Liver (tissue), 8 donors: ENCODE measurements at regions not wholly inside any gene's neighbourhood (a gene's known extent, or its start where the extent isn't known, plus 50 kb on each side); places are given as distances from the start of the nearest gene placed in this dataset.

ENCODE experiments used
- DNase-seq: peaks from one replicate; pipeline ENCODE4 v3.0.0-alpha.2; 2017; ENCODE audit warnings: low spot score
- H3K27ac ChIP-seq, 2 donors: one replicate each; pipeline ENCODE4 v1.7.0; 2013; ENCODE audit warnings: inconsistent platforms in 2 of 2, low read length in 2 of 2, control low read depth in 1 of 2, low read depth in 1 of 2, mild to moderate bottlenecking in 1 of 2
- H3K27me3 ChIP-seq, 4 donors: one replicate each; pipeline versions ENCODE4 v1.6.1 to v1.7.0; 2013; ENCODE audit warnings: low read length in 3 of 4, inconsistent platforms in 1 of 4, mild to moderate bottlenecking in 1 of 4, moderate library complexity in 1 of 4; ENCODE audit not compliant: control insufficient read depth in 4 of 4, insufficient read depth in 4 of 4
- H3K36me3 ChIP-seq, 4 donors: one replicate each; pipeline versions ENCODE4 v1.6.1 to v1.7.0; 2013; ENCODE audit warnings: low read length in 3 of 4, mild to moderate bottlenecking in 3 of 4, low read depth in 1 of 4, moderate library complexity in 1 of 4; ENCODE audit not compliant: control insufficient read depth in 4 of 4, insufficient read depth in 3 of 4
- H3K4me1 ChIP-seq, 4 donors: one replicate each; pipeline versions ENCODE4 v1.6.1 to v1.7.0; 2013; ENCODE audit warnings: low read length in 3 of 4, mild to moderate bottlenecking in 3 of 4, moderate library complexity in 1 of 4; ENCODE audit not compliant: control insufficient read depth in 4 of 4, insufficient read depth in 4 of 4
- H3K4me3 ChIP-seq, 3 donors: one replicate each; pipeline versions ENCODE4 v1.6.1 to v1.7.0; 2013; ENCODE audit warnings: low read length in 3 of 3, control low read depth in 1 of 3, low read depth in 1 of 3, mild to moderate bottlenecking in 1 of 3
- H3K9ac ChIP-seq, 2 donors: one replicate each; pipeline ENCODE4 v1.7.0; 2013; ENCODE audit warnings: low read length in 2 of 2, mild to moderate bottlenecking in 2 of 2, moderate library complexity in 2 of 2, control low read depth in 1 of 2, low read depth in 1 of 2
- H3K9me3 ChIP-seq, 4 donors: one replicate each; pipeline versions ENCODE4 v1.6.1 to v1.7.0; 2013; ENCODE audit warnings: low read length in 3 of 4; ENCODE audit not compliant: control insufficient read depth in 4 of 4
- EGR1 ChIP-seq, 2 donors: IDR thresholded peaks; 2 replicates each; pipeline ENCODE4 v1.6.1; 2016 to 2018; ENCODE audit warnings: antibody characterized with exemption in 2 of 2, low read depth in 2 of 2
- FOXA1 ChIP-seq: IDR thresholded peaks from 2 replicates; pipeline ENCODE4 v1.6.1; 2016; ENCODE audit warnings: antibody characterized with exemption
- FOXA2 ChIP-seq: IDR thresholded peaks from 2 replicates; pipeline ENCODE4 v1.6.1; 2016; ENCODE audit warnings: antibody characterized with exemption
- GABPA ChIP-seq, 2 donors: IDR thresholded peaks in 1 of 2; conservative IDR thresholded peaks in 1 of 2; 2 replicates each; pipeline ENCODE4 v1.6.1; 2016; ENCODE audit warnings: antibody characterized with exemption in 2 of 2, mild to moderate bottlenecking in 1 of 2, moderate library complexity in 1 of 2
- HNF4A ChIP-seq, 2 donors: conservative IDR thresholded peaks; 2 replicates each; pipeline ENCODE4 v1.6.1; 2016; ENCODE audit warnings: antibody characterized with exemption in 2 of 2, mild to moderate bottlenecking in 2 of 2
- HNF4G ChIP-seq: IDR thresholded peaks from 2 replicates; pipeline ENCODE4 v1.6.1; 2016; ENCODE audit warnings: antibody characterized with exemption
- JUND ChIP-seq, 2 donors: IDR thresholded peaks; 2 replicates each; pipeline ENCODE4 v1.6.1; 2016; ENCODE audit warnings: antibody characterized with exemption in 2 of 2
- MAX ChIP-seq: IDR thresholded peaks from 2 replicates; pipeline ENCODE4 v1.6.1; 2016; ENCODE audit warnings: antibody characterized with exemption
- NR2F2 ChIP-seq: IDR thresholded peaks from 2 replicates; pipeline ENCODE4 v1.6.1; 2016; ENCODE audit warnings: antibody characterized with exemption
- RAD21 ChIP-seq, 2 donors: IDR thresholded peaks; 2 replicates each; pipeline ENCODE4 v1.6.1; 2016; ENCODE audit warnings: antibody characterized with exemption in 2 of 2, mild to moderate bottlenecking in 2 of 2
- RXRA ChIP-seq, 2 donors: IDR thresholded peaks; 2 replicates each; pipeline ENCODE4 v1.6.1; 2017 to 2018; ENCODE audit warnings: antibody characterized with exemption in 2 of 2, mild to moderate bottlenecking in 1 of 2
- SP1 ChIP-seq: IDR thresholded peaks from 2 replicates; pipeline ENCODE4 v1.6.1; 2018; ENCODE audit warnings: antibody characterized with exemption, mild to moderate bottlenecking
- TAF1 ChIP-seq: conservative IDR thresholded peaks from 2 replicates; pipeline ENCODE4 v1.6.1; 2016; ENCODE audit warnings: antibody characterized with exemption, mild to moderate bottlenecking
- YY1 ChIP-seq: IDR thresholded peaks from 2 replicates; pipeline ENCODE4 v1.6.1; 2016; ENCODE audit warnings: antibody characterized with exemption, mild to moderate bottlenecking
- WGBS: extraction: QIAGEN DNeasy Blood & Tissue Kit; methylation state at CpG from one replicate; pipeline ENCODE4 v1.1.7; 2013; 5-methylcytosine and 5-hydroxymethylcytosine counted together
- TF ChIP-seq, protein P1 (sequence below): IDR thresholded peaks from 2 replicates; pipeline ENCODE4 v1.6.1; 2016; ENCODE audit warnings: antibody characterized with exemption
- TF ChIP-seq, protein P2 (sequence below): IDR thresholded peaks from 2 replicates; pipeline ENCODE4 v1.6.1; 2016; ENCODE audit warnings: antibody characterized with exemption, mild to moderate bottlenecking
- TF ChIP-seq, protein P3 (sequence below): fragments of 150-350 bp; IDR thresholded peaks from 2 replicates; pipeline ENCODE4 v1.5.1; 2017; ENCODE audit warnings: improper control_type of control experiment, low read depth, low read length; ENCODE audit not compliant: missing input control
- TF ChIP-seq, protein P4 (sequence below): IDR thresholded peaks from 2 replicates; pipeline ENCODE4 v1.6.1; 2016; ENCODE audit warnings: antibody characterized with exemption
- donor health status: healthy.
- donor health status: healthy.
- donor health status: healthy.
- donor health status: healthy.
- donor health status: healthy.

GRCh38 chr2:147758821-147759220, 86.0 kb upstream of the ACVR2A start:
- DNase-seq, result no peak
- 83% methylated on average over 2 of the region's 2 CpGs for WGBS
- H3K27ac ChIP-seq, result no peak overlapping the region
- no peaks in the 10 kb centered on the region for H3K27me3 ChIP-seq
- H3K9me3 ChIP-seq, result no peaks in the 10 kb centered on the region
- no peak overlapping the region for H3K4me3 ChIP-seq
- no peaks in the 10 kb centered on the region for H3K36me3 ChIP-seq
- no peak for TF ChIP-seq SP1
- no peak for TF ChIP-seq HNF4G
- no peak for TF ChIP-seq EGR1 (IDR thresholded peaks at IDR 0.05; ENCODE audit: low read depth in 2 of 2)
- TF ChIP-seq FOXA2, result no peak
- TF ChIP-seq TAF1, result no peak
- TF ChIP-seq, protein P1, sequence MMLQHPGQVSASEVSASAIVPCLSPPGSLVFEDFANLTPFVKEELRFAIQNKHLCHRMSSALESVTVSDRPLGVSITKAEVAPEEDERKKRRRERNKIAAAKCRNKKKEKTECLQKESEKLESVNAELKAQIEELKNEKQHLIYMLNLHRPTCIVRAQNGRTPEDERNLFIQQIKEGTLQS, result no peak
- no peak for TF ChIP-seq JUND (IDR thresholded peaks at IDR 0.05)
- TF ChIP-seq YY1, result no peak
- no peak for TF ChIP-seq HNF4A (conservative IDR thresholded peaks at IDR 0.05)
- no peak for TF ChIP-seq GABPA (IDR thresholded peaks at IDR 0.05 in 1 of 2, conservative IDR thresholded peaks at IDR 0.05 in 1 of 2)
- TF ChIP-seq RXRA (IDR thresholded peaks at IDR 0.05), result no peak
- no peak for TF ChIP-seq FOXA1
- TF ChIP-seq NR2F2, result no peak
- TF ChIP-seq, protein P2, sequence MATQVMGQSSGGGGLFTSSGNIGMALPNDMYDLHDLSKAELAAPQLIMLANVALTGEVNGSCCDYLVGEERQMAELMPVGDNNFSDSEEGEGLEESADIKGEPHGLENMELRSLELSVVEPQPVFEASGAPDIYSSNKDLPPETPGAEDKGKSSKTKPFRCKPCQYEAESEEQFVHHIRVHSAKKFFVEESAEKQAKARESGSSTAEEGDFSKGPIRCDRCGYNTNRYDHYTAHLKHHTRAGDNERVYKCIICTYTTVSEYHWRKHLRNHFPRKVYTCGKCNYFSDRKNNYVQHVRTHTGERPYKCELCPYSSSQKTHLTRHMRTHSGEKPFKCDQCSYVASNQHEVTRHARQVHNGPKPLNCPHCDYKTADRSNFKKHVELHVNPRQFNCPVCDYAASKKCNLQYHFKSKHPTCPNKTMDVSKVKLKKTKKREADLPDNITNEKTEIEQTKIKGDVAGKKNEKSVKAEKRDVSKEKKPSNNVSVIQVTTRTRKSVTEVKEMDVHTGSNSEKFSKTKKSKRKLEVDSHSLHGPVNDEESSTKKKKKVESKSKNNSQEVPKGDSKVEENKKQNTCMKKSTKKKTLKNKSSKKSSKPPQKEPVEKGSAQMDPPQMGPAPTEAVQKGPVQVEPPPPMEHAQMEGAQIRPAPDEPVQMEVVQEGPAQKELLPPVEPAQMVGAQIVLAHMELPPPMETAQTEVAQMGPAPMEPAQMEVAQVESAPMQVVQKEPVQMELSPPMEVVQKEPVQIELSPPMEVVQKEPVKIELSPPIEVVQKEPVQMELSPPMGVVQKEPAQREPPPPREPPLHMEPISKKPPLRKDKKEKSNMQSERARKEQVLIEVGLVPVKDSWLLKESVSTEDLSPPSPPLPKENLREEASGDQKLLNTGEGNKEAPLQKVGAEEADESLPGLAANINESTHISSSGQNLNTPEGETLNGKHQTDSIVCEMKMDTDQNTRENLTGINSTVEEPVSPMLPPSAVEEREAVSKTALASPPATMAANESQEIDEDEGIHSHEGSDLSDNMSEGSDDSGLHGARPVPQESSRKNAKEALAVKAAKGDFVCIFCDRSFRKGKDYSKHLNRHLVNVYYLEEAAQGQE, result no peak
- no peak for TF ChIP-seq RAD21 (IDR thresholded peaks at IDR 0.05)
- TF ChIP-seq, protein P3, sequence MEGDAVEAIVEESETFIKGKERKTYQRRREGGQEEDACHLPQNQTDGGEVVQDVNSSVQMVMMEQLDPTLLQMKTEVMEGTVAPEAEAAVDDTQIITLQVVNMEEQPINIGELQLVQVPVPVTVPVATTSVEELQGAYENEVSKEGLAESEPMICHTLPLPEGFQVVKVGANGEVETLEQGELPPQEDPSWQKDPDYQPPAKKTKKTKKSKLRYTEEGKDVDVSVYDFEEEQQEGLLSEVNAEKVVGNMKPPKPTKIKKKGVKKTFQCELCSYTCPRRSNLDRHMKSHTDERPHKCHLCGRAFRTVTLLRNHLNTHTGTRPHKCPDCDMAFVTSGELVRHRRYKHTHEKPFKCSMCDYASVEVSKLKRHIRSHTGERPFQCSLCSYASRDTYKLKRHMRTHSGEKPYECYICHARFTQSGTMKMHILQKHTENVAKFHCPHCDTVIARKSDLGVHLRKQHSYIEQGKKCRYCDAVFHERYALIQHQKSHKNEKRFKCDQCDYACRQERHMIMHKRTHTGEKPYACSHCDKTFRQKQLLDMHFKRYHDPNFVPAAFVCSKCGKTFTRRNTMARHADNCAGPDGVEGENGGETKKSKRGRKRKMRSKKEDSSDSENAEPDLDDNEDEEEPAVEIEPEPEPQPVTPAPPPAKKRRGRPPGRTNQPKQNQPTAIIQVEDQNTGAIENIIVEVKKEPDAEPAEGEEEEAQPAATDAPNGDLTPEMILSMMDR, result no peak
- TF ChIP-seq, protein P4, sequence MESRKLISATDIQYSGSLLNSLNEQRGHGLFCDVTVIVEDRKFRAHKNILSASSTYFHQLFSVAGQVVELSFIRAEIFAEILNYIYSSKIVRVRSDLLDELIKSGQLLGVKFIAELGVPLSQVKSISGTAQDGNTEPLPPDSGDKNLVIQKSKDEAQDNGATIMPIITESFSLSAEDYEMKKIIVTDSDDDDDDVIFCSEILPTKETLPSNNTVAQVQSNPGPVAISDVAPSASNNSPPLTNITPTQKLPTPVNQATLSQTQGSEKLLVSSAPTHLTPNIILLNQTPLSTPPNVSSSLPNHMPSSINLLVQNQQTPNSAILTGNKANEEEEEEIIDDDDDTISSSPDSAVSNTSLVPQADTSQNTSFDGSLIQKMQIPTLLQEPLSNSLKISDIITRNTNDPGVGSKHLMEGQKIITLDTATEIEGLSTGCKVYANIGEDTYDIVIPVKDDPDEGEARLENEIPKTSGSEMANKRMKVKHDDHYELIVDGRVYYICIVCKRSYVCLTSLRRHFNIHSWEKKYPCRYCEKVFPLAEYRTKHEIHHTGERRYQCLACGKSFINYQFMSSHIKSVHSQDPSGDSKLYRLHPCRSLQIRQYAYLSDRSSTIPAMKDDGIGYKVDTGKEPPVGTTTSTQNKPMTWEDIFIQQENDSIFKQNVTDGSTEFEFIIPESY, result no peak
- no peak for TF ChIP-seq MAX
- H3K9ac ChIP-seq, result no peak overlapping the region
- no peaks in the 10 kb centered on the region for H3K4me1 ChIP-seq

- Histone ChIP-seq H3K27me3 (no peaks in the 10 kb centered on the region), H3K4me3 (no peak overlapping the region), H3K4me1 (no peaks in the 10 kb centered on the region), H3K36me3 (no peaks in the 10 kb centered on the region), H3K9me3 (no peaks in the 10 kb centered on the region), H3K9ac (no peak overlapping the region), H3K27ac (no peak overlapping the region)
- DNase-seq, result no peak
- WGBS, result 70% methylated on average over 2 of the region's 2 CpGs
- no peak for TF ChIP-seq MAX
- no peak for TF ChIP-seq EGR1 (IDR thresholded peaks at IDR 0.05; ENCODE audit: low read depth in 2 of 2)
- TF ChIP-seq YY1, result no peak
- TF ChIP-seq, protein P2, result no peak
- TF ChIP-seq SP1, result no peak
- no peak for TF ChIP-seq HNF4A (conservative IDR thresholded peaks at IDR 0.05)
- no peak for TF ChIP-seq FOXA1
- no peak for TF ChIP-seq TAF1
- no peak for TF ChIP-seq FOXA2
- TF ChIP-seq JUND (IDR thresholded peaks at IDR 0.05), result no peak
- TF ChIP-seq HNF4G, result no peak
- TF ChIP-seq, protein P3, result no peak
Observed at GRCh38 chr2:147756069-147756468, 88.8 kb upstream of the ACVR2A start.
